ENCODE measurements at regions not wholly inside any gene's neighbourhood (a gene's known extent, or its start where the extent isn't known, plus 50 kb on each side); places are given as distances from the start of the nearest gene placed in this dataset.
"Not testable (repeated sequence)": the region's sequence is repeated elsewhere in the genome, so short reads cannot be mapped to it uniquely, and the experiment has no call there.

DNA sequence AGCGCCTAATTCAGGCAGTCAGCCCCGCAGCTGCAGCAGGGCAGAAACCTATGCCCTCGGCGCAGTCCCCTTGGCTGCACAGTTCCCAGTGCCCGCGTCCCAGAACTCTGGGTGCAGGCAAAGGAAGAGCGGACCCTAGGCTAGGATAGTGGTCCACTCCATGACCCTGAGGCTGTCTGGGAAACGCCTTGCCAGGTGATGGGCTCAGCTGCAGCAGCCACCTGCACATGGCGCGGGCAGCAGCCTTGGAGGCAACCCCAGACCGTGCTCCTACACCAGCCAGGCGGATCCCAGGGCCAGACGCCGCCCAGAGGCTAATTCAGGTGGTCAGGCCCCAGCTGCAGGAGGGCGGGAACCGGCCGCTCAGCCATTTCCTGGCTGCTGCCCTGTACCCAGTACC is 83.0 kb downstream of the POTEC start:
- not testable (repeated sequence) for H3K4me3 ChIP-seq (ENCODE audit: low read length)

DNA sequence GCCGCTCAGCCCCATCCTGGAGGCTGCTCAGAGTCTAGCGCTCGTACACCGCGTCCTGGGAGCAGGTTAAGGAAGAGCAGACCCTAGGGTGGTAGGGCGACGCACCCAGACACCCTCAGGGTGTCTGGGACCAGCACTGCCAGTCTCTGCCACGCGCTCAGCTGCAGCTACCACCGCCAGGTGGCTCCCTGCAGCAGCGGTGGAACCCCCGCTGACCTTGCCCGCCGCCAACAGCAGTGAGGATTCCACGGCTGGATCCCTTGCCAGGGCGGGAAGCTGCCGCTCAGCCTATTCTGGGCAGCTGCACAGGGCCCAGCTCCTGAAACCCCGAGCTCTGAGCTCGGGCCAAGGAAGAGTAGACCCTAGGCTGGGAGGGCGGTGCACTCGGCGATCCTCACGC is 83.6 kb downstream of the POTEC start:
- H3K4me3 ChIP-seq (ENCODE audit: low read length), result not testable (repeated sequence)

DNA sequence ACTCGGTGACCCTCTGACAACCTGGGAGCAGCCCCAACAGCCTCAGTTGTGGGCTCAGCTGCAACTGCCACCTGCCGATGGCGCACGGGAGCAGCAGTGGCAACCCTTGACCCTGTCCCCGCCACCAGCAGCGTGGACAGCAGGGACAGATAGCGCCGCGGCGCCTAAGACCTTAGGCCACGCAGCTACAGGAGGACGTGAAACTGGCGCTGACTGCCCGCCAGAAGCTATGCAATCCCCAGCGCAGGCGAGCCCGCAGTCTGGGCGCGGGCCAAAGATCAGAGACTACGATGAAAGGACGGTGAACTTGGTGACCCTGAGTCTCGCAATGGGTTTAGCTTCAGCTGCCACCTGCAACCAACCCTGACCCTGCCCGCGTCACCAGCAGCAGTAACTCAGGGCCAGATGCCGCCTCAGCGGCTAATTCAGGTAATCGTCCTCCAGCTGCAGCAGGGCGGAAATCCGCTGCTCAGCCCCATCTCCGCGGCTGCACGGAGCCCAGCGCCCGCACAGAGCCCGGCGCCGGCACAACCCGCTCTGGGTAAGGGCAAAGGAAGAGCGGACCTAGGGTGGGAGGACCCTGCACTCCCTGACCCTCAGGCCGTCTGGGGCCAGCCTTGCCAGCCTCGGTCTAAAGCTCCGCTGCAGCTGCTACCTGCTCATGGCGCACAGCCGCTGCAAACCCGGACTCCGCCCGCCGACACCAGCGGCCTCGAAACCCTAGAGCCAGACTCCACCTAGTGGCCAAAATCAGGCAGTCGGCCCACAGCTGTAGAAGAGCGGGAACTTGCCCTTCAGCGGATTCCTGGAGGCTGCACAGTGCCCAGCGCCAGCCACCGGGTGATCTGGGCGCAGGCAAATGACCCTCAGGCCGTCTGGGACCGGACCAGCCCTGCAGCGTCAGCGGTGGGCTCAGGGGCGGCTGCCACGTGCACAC is 85.1 kb downstream of the POTEC start:
- H3K4me3 ChIP-seq (ENCODE audit: low read length), result not testable (repeated sequence)

DNA sequence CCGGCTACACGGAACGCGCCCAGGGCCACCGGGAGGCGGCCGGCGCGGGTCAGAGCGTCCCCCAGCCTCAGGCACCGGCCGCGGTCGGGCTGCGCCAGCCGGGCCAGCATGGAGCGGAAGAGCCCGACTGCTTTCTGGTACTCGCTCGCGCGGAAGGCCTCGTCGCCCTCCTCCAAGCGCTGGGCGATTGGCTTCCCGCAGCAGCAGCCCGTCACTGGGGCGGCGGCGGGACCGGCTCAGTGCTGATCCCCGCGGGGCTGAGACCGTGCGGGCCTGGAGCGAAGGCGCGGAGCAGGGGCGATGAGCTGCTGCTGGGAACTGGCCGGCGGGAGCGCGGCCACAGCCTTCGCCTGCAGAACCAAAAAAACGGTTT is 92.8 kb downstream of the POTEC start:
- not testable (repeated sequence) for H3K4me3 ChIP-seq (ENCODE audit: low read length)

DNA sequence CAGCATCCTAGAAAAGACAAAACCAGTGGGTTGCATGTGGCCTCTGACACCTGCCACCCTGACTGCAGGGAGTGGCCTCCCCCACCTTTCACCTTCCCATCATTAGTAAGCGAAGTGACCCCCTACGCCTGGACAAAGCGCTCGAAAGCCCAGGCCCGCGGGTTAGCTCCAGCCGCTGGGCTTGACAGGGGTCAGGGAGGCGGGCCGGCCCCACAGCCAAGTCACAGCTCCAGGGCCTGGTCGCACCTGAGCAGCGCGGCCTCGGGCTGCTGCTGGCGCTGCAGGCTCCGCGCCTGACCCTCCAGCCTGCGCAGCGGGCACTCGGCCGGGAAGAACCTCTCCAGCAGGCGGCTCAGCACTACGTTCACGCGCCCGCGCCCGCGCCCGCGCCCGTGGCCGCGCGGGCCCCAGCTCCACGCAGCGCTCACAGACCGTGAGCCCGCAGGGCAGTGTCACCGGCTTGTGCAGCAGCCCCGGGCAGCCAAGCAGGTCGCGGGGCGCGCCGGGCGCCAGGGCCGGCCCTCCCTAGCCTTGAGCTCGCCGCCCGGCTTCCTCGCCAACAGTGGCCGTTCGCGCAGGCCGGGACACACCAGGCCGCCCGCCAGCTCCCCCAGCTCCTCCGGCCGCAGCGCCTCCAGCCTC is 93.3 kb downstream of the POTEC start:
- not testable (repeated sequence) for H3K4me3 ChIP-seq (ENCODE audit: low read length)

DNA sequence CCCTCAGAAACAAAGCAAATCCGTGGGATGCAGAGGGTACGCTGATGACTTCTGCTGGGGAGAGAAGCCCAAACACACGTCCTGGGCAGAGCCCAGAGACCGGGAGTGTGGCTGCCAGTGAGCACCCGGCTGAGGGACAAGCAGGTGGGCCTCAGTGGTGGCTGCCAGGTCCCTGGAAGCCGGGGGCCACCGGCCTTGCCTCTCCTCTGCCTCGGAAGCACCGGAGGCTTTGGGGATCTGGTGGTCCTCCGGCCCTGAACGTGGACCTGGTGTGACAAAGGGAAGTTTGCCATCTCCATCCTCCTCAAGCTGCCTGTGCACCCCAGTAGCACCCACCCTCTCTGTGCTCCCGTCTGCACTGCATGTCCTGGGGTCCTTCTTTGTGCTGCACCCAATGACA is 94.3 kb downstream of the POTEC start:
- H3K4me3 ChIP-seq (ENCODE audit: low read length), result not testable (repeated sequence)

DNA sequence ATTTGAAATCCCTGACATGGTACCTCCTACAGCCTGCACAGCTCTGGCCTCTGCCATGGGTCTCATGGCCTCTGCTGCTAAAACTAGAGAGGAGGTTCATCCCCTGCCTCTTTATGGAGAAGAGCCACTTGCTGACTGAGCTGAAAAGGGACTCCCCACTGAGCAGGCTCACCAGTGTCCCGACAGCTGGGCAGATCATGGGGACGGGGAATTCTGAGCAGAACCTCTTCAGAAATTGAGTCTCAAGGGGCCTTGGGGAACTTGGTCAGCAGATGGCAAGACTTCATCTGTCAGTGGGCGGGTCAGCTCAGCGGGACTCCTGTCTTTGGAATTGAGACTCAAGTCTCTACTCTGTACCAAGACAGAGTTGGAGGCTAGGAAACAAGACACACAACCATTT is 95.7 kb downstream of the POTEC start:
- not testable (repeated sequence) for H3K4me3 ChIP-seq (ENCODE audit: low read length)

DNA sequence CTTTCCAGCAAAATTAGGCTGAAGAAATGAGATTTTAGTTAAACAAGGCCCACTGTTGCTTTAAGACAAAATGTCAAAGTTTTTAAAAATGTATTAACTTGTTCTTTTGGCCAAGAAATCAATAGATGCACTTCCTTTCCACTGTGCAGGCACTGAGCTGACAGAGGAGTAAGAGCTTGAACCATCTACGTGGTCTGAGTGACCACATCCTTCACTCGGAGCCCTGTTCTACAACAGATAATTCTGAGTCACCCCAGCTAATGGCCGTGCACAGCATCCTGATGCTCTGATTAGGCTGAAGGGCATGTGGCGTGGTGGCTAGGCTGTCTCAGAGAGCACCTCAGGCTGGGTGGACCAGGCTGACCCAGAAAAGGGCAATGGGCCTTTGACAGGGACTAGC is 107.9 kb downstream of the POTEC start:
- H3K4me3 ChIP-seq (ENCODE audit: low read length), result not testable (repeated sequence)

DNA sequence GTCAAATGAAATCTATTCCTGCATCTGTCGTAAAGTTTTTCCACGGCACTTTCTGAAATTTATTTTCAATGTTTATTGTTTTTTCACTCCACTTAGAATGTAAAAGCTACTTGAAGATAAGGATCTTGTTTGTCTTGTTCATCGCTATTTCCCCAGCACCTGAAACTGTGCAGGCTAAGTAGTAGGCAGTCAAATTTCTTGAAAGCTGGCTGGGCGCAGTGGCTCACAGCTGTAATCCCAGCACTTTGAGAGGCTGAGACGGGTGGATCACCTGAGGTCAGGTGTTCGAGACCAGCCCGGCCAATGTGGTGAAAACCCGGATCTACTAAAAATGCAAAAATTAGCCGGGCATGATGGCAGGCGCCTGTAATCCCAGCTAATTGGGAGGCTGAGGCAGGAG is 111.0 kb downstream of the POTEC start:
- H3K4me3 ChIP-seq (ENCODE audit: low read length), result not testable (repeated sequence)

DNA sequence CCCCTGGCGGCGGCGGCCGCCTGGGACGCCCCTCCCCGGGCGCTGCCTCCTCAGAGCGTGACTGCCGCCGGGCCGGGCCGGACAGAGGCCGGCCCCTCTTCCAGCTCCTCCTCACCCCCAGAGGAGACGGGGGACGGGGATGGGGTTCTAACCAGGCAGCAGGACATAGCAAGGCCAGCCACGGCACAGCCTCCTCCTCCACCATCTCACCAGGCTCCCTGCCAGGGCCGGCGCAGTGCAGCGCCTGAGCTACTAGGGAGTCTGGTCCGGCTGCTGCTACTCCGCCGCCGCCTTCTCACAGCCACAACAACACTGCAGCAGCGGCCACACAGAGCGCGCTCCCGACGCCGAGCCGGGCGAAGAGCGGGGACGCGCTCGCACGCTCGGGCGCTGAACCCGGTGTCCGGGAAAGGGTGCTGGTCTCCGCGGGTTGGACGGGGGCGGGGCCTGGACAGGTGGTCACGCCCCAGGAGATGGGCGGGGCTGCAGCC is 112.3 kb downstream of the POTEC start:
- peak overlapping the region; percentile 46; the same call in 1 of the 2 replicates for H3K4me3 ChIP-seq (ENCODE audit: low read length)

DNA sequence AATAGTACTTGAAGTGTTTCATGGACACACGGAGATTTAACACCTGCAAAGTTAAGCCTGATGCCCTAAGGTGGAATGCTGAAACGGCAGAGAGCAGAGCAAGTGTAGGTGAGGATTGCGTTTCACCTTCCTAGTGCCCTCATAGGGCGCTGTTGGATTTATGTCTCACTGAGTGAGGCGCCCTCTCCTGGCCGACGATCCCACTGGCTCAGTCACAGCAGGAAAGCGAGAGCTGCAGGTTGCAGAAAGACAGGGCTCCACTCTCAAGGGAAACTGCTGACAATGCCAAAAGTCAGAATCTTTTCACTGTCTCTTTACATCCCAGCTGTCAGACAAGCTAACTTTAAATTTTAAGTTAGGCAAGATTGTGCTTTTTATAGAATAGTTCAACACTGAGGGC is 127.6 kb downstream of the POTEC start:
- H3K4me3 ChIP-seq (ENCODE audit: low read length), result not testable (repeated sequence)

DNA sequence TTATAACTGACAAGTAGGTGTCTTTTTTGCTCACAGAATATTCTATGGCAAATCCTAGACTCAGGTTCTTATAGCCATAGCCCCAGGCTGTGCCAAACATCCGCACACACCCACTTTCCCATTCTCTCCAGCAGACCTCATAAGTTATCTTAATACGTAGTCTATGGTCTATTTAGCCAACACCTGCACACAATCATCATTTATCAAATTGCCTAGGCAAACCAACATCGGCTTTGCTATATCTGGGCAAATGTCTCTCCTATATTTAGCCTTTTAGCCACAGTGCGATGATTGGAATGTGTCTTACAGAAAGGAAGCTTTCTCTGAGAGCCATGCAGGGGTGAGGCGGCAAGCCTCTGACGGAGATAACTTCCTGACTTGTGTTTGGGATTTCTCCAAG is 128.0 kb downstream of the POTEC start:
- not testable (repeated sequence) for H3K4me3 ChIP-seq (ENCODE audit: low read length)

DNA sequence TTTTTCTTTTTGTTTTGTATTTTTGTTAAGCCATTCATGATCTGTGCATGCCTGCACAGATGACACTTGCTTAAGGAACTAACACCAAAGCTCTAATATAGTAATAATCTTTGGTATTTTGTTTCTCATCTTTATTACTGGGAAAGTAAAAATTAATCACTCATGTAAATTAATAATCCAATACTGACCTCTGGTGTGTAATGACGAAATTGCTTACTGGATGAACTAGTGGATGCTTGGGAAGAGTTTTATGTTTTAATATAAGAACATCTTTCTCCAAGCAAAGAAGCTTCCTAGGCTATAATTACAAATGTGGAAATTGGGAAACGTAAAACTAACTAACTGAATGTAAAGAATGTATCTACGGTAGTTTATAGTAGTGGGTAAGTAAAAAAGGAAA is 147.9 kb downstream of the POTEC start:
- not testable (repeated sequence) for H3K4me3 ChIP-seq (ENCODE audit: low read length)

DNA sequence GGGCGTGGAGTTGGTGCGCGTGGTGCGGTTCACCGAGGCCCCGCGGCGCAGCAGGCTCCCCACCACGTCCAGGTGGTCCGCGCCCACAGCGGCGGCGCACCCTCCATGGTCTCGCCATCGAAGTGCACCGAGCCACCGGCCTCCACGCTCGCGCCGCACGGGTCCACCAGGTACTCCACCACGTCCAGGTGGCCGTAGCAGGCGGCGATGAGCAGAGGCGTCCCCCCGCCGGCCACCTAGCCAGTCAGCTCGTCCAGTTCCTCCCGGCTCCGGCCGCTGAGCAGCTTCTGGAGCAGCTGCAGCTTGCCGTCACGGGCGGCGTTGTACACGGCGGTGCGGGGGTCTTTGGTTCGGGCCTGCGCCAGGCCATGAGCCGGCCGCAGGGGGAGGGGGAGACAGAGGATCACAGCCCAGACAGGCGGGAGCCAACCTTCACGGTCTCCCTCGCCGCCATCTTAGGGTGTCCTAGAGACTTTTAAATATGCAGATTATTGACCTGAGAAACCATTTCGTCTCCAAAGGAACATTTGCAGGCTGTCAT is 149.8 kb downstream of the POTEC start:
- not testable (repeated sequence) for H3K4me3 ChIP-seq (ENCODE audit: low read length)

DNA sequence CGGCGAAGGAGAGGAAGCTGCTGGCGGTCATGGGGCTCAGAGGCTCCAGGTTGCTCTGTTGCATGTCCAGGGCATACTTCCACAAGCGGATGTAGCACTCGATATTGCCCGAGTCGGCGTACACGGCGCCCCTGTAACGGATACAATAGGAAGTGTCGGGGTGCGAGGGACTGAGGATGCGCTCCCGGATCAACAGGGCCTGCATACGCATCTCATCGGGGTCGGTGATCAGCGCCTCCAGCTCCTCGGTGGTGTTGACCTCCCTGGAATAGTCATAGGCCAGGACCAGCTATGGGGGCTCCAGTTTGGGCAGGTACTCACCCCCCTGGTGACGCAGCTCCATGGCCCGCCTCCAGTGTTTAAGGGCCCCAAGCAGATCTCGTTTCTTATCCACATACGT is 150.8 kb downstream of the POTEC start:
- H3K4me3 ChIP-seq (ENCODE audit: low read length), result not testable (repeated sequence)

DNA sequence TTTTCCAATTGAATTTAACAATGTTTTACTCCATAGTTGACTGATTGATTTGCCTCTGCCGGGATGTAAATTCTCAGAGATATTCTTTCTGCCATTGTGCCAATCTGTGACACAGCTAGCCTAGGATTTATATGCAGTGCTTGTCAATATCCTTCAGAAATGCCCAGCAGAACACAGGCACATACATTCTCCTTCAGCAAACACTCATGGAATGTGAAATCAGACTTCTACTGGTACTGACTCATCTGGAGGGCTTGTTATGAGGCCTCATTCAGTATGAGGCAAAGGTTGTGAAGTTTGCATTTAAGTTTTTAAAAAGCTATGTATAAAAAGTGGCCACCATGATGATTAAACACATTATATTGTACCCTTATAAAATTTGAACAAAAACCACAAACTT is 158.4 kb downstream of the POTEC start:
- H3K4me3 ChIP-seq (ENCODE audit: low read length), result not testable (repeated sequence)

DNA sequence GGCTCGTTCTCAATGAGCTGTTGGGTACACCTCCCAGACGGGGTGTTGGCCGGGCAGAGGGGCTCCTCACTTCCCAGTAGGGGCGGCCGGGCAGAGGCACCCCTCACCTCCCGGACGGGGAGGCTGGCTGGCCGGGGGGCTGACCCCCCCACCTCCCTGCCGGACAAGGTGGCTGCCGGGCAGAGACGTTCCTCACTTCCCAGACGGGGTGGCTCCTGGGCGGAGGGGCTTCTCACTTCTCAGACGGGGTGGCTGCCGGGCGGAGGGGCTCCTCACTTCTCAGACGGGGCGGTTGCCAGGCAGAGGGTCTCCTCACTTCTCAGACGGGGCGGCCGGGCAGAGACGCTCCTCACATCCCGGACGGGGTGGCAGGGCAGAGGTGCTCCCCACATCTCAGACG is 160.7 kb downstream of the POTEC start:
- H3K4me3 ChIP-seq (ENCODE audit: low read length), result not testable (repeated sequence)

DNA sequence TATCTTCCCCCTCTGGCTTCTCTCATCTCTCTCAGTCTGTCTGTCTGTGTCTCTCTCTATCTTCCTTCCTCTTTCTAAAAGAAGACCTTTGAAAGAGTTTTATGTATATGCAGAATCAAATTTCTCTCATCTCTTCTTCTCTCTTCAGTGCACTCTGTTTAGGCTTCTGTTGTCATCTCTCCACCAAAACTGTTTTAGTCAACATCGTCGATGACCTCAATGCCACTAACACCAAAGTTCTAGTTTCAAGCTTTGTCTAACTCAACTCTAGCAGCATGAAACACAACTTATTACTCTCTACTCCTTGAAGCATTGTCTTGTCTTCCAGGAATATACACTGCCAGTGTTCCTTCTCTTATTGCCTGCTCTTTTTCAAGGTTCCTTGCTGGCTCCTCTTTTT is 163.9 kb downstream of the POTEC start:
- H3K4me3 ChIP-seq (ENCODE audit: low read length), result not testable (repeated sequence)

DNA sequence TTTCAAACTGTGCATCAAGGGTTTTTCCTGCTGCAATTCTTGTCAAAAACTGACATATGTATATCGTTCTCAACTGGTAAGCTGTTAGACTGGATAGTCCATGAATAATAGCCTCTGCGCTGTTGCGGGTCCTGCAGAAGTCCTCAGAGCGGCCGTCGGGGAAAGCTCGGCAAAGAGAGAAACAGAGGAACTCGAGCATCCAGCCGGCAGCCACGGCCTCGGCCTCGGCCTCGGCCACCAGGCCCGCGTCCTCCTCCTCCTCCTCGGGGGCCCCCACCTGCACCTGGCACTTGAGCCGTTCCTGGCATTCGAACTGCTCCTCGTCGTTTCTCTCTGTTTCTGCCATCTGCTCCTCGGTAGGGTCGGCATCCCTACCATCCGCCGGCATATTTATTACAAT is 165.0 kb downstream of the POTEC start:
- not testable (repeated sequence) for H3K4me3 ChIP-seq (ENCODE audit: low read length)

DNA sequence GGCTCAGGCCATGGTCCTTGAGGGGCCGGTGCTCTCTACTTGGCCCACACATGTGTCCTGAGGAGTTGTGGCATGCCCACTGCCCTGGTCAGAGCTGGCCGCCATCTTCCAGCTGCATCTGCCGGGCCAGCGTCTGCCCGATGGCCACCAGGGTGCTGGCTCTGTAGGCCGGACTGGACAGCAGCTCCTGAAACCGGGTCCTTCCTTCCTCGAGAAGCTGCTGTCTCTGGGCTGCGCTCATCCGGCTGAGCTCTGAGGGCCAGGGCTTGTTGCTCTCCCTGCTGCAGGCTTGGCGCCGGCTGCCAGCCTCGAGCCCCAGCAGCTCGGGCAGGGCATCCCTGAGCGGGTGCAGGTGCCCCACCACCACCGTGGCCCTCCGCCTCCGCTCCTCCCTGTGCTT is 182.1 kb downstream of the POTEC start:
- H3K4me3 ChIP-seq (ENCODE audit: low read length), result not testable (repeated sequence)

DNA sequence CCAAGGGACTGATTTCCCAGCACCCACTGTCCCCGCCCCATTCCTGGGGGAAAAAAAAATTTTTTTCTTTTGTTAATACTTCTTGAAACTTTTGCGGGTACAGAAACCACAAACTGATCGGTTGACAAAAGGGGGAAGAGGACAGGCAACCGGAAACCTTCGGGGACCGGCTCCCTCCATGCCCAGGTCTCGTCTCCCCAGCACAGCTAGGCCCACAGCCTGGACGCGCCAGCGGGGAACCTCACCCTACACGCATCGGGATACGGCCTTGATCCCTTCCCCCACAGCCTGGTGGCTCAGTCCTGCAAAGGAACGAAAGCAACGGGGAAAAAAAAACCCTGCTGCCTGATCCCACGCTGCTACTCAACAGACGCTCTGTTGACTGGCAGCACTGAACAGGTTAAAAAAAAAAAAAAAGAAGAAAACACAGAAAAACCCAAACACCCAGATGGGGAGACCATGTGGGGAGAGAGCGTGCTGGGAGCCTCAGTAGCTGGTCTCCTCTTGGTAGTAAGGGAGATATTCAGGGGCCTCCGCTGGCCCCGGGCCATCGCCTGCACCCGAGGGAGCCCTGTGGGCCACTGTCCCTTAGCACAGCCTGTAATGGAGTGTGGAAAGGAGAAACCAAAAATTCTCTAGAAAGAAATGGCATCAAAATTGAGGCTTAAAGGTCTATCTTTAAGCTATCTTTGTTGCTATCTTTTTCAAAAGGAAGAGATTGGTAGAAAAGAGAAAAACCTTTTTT is 185.7 kb downstream of the POTEC start:
- not testable (repeated sequence) for H3K4me3 ChIP-seq (ENCODE audit: low read length)

DNA sequence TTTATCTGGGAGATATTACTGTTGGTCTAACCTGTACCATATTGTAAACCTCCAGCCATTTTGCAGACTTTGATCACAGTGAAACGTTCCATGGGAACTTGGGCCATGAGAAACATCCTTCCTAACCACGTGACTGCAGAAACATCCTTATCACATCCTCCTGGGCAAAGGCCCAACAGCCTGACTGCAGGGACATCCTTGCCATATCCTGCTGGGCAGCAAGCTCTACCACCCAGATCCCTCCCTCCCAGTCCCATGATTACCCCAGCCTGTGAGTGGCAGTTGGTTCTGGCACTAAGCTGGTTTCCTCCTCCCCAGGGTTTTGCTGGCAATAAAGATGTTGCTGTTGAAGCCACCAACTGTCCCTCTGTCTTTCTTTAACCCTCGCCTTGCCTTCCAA is 201.2 kb downstream of the POTEC start:
- H3K4me3 ChIP-seq (ENCODE audit: low read length), result not testable (repeated sequence)
